HL-60 (cell line): ENCODE measurements at regions not wholly inside any gene's neighbourhood (a gene's known extent, or its start where the extent isn't known, plus 50 kb on each side); places are given as distances from the start of the nearest gene placed in this dataset.

Experiments
- DNase-seq, 2 experiments: peaks; one replicate each; pipeline ENCODE4 v3.0.0-alpha.2; 2010 to 2020; ENCODE audit warnings: low read depth in 1 of 2, low spot score in 1 of 2
- H3K27ac ChIP-seq: fragments of 250-450 bp; sonication (Bioruptor Pico); replicated peaks from 2 replicates; pipeline ENCODE4 v1.5.1; 2020; ENCODE audit warnings: mild to moderate bottlenecking, moderate library complexity
- H3K27me3 ChIP-seq: fragments of 250-450 bp; sonication (Bioruptor Pico); 2 replicates; pipeline ENCODE4 v1.5.1; 2021; ENCODE audit warnings: mild to moderate bottlenecking, moderate library complexity; ENCODE audit not compliant: insufficient read depth, poor library complexity, severe bottlenecking
- H3K4me3 ChIP-seq: replicated peaks from 2 replicates; pipeline ENCODE4 v1.5.1; 2011; ENCODE audit warnings: mild to moderate bottlenecking, control low read depth, low read length; ENCODE audit not compliant: insufficient read depth
- GABPA ChIP-seq: IDR thresholded peaks from 2 replicates; pipeline ENCODE4 v1.6.1; 2012; ENCODE audit warnings: low read depth
- POLR2AphosphoS5 ChIP-seq: IDR thresholded peaks from 2 replicates; pipeline ENCODE4 v1.6.1; 2012; ENCODE audit warnings: low read depth
- SPI1 ChIP-seq: IDR thresholded peaks from 2 replicates; pipeline ENCODE4 v1.6.1; 2012; ENCODE audit warnings: low read depth, mild to moderate bottlenecking, borderline replicate concordance
- TF ChIP-seq, protein P1 (sequence below): IDR thresholded peaks from one replicate; pipeline ENCODE4 v1.5.1; 2011; ENCODE audit warnings: low read length, control low read depth, inconsistent platforms; ENCODE audit not compliant: insufficient read depth
- TF ChIP-seq, protein P2 (sequence below): IDR thresholded peaks from 2 replicates; pipeline ENCODE4 v1.6.1; 2012; ENCODE audit warnings: low read depth; ENCODE audit not compliant: insufficient replicate concordance

DNA sequence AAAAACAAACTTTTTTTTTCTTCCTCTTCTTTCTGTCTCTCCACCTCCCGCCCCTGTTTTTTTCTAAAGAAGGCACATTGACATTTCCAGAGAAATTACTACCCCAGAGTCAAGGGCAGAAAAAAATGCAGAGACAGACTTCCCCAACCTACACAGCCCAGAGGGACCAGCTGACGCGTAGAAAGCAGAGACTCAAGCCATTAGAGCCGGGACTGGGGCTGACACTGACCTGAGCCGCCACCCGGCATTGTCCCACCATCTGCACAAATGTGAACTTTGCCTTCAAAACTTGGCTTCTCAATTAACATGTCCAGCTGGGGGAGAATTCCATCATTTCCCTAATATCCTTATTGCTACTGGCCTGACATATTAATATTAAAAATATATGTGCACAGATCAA lies 385.6 kb downstream of the NR2F2 start:
- peak in 1 of 2 experiments; percentile 21 for DNase-seq
- TF ChIP-seq POLR2AphosphoS5, result no peak
- TF ChIP-seq, protein P1, sequence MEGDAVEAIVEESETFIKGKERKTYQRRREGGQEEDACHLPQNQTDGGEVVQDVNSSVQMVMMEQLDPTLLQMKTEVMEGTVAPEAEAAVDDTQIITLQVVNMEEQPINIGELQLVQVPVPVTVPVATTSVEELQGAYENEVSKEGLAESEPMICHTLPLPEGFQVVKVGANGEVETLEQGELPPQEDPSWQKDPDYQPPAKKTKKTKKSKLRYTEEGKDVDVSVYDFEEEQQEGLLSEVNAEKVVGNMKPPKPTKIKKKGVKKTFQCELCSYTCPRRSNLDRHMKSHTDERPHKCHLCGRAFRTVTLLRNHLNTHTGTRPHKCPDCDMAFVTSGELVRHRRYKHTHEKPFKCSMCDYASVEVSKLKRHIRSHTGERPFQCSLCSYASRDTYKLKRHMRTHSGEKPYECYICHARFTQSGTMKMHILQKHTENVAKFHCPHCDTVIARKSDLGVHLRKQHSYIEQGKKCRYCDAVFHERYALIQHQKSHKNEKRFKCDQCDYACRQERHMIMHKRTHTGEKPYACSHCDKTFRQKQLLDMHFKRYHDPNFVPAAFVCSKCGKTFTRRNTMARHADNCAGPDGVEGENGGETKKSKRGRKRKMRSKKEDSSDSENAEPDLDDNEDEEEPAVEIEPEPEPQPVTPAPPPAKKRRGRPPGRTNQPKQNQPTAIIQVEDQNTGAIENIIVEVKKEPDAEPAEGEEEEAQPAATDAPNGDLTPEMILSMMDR, result no peak
- TF ChIP-seq GABPA, result no peak
- TF ChIP-seq, protein P2, sequence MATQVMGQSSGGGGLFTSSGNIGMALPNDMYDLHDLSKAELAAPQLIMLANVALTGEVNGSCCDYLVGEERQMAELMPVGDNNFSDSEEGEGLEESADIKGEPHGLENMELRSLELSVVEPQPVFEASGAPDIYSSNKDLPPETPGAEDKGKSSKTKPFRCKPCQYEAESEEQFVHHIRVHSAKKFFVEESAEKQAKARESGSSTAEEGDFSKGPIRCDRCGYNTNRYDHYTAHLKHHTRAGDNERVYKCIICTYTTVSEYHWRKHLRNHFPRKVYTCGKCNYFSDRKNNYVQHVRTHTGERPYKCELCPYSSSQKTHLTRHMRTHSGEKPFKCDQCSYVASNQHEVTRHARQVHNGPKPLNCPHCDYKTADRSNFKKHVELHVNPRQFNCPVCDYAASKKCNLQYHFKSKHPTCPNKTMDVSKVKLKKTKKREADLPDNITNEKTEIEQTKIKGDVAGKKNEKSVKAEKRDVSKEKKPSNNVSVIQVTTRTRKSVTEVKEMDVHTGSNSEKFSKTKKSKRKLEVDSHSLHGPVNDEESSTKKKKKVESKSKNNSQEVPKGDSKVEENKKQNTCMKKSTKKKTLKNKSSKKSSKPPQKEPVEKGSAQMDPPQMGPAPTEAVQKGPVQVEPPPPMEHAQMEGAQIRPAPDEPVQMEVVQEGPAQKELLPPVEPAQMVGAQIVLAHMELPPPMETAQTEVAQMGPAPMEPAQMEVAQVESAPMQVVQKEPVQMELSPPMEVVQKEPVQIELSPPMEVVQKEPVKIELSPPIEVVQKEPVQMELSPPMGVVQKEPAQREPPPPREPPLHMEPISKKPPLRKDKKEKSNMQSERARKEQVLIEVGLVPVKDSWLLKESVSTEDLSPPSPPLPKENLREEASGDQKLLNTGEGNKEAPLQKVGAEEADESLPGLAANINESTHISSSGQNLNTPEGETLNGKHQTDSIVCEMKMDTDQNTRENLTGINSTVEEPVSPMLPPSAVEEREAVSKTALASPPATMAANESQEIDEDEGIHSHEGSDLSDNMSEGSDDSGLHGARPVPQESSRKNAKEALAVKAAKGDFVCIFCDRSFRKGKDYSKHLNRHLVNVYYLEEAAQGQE, result no peak
- no peak for TF ChIP-seq SPI1
- peak overlapping the region; percentile 30; the same call in 1 of the 2 replicates for H3K27ac ChIP-seq

DNA sequence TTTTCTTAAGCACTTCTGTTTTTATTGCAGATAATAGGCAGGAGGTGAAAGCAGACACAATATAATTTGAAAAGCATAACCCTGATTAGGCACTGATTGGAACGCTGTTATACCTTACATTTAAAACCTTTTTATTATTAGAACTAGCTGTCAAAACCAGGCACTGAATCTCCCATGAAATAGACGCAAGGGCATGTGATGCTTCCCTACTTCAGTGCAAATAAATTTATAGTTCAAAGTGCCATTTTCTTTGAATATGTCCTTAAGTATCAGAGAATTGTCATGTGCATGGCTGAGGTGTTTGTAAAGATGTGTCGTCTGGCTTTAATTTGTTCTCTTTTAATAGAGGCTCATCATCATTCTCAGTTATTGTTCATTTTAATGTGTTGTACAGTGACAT lies 386.0 kb downstream of the NR2F2 start:
- Histone ChIP-seq H3K27ac (no peak overlapping the region), H3K4me3 (no peak overlapping the region), H3K27me3 (no peaks in the 10 kb centered on the region)
- no peak for DNase-seq
- TF ChIP-seq SPI1 (no peak), GABPA (no peak), POLR2AphosphoS5 (no peak)
- TF ChIP-seq, protein P1, result no peak

More for the DNA sequence above, 385.6 kb downstream of the NR2F2 start:
- H3K4me3 ChIP-seq, result no peak overlapping the region
- no peaks in the 10 kb centered on the region for H3K27me3 ChIP-seq

DNA sequence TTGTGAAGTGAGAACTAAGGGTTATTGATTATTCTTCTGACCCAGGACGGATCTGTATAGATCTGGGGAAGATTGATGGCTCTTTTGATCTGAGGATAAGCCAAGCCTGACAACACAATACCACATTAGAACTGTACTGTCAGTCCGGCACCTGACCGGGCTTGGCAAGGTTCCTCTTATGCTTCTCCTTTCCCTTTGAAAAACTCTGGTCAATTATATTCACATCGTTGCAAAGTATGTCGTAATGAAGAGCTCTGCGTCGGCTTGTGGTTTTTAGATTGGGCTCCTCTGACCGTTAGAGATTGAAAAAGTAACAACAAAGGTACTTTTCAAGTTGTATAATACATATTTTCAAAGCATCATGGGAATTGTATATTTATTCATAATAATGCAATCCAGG lies 389.8 kb downstream of the NR2F2 start:
- no peaks in the 10 kb centered on the region for H3K27me3 ChIP-seq
- TF ChIP-seq SPI1, result no peak
- TF ChIP-seq POLR2AphosphoS5, result peak; percentile 24; the same call in 1 of the 2 replicates
- H3K27ac ChIP-seq, result peak overlapping the region; percentile 89
- peak; percentile 58 to 91 for DNase-seq
- no peak overlapping the region for H3K4me3 ChIP-seq

DNA sequence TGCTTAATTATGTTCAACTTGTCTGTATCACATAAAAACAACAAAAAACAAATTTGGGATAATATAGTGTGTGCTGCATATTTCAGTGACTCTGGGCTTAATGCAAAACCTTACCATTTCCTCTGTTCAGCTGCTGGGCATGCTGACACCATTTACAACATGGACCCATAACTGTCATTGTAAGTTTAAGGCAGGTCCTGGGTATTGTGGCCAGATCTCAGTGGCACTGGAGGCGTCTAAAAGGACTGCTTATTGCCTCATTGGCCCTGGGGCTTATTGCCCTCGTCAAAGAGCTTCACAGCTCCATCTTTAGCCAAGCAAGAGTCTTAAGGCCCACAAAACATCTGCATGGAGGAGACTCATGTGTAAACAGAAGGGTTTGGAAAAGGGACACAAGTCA lies 390.2 kb downstream of the NR2F2 start:
- no peaks in the 10 kb centered on the region for H3K27me3 ChIP-seq
- H3K27ac ChIP-seq, result peak overlapping the region; percentile 89
- H3K4me3 ChIP-seq, result no peak overlapping the region
- peak in 1 of 2 experiments; percentile 61 for DNase-seq
- TF ChIP-seq, protein P2, result no peak
- TF ChIP-seq, protein P1, result no peak
- TF ChIP-seq POLR2AphosphoS5 (0 out of 2 replicates have a peak, but pooled peaks have one; percentile 1), SPI1 (no peak), GABPA (no peak)
